Lung (tissue), 11 donors: ENCODE measurements at regions not wholly inside any gene's neighbourhood (a gene's known extent, or its start where the extent isn't known, plus 50 kb on each side); places are given as distances from the start of the nearest gene placed in this dataset.
A peak's percentile ranks its signal among the peaks of the same experiment; 100 is the strongest.

Experiments used
- ATAC-seq: fragments of 200-7000 bp; cut with Tn5 transposase; one replicate; pipeline ENCODE4 v1.9.1; 2020; ENCODE audit warnings: moderate number of reproducible peaks; ENCODE audit not compliant: insufficient read depth, low FRiP score
- DNase-seq, 3 donors: peaks; one replicate each; pipeline ENCODE4 v3.0.0-alpha.2; 2013 to 2017
- H3K27ac ChIP-seq, 2 donors: one replicate each; pipeline ENCODE4 v1.5.1; 2013; ENCODE audit warnings: mild to moderate bottlenecking in 2 of 2, moderate library complexity in 2 of 2, control low read depth in 1 of 2, inconsistent platforms in 1 of 2, low read depth in 1 of 2, low read length in 1 of 2
- H3K27me3 ChIP-seq, 3 donors: one replicate each; pipeline ENCODE4 v1.5.1; 2013; ENCODE audit warnings: low read length in 2 of 3; ENCODE audit not compliant: control insufficient read depth in 3 of 3, insufficient read depth in 3 of 3
- H3K36me3 ChIP-seq, 4 donors: one replicate each; pipeline ENCODE4 v1.5.1; 2013; ENCODE audit warnings: low read length in 4 of 4, mild to moderate bottlenecking in 1 of 4, moderate library complexity in 1 of 4; ENCODE audit not compliant: control insufficient read depth in 4 of 4, insufficient read depth in 4 of 4
- H3K4me1 ChIP-seq, 5 donors: one replicate each; pipeline ENCODE4 v1.5.1; 2013; ENCODE audit warnings: low read length in 5 of 5, mild to moderate bottlenecking in 2 of 5, moderate library complexity in 1 of 5; ENCODE audit not compliant: control insufficient read depth in 5 of 5, insufficient read depth in 5 of 5
- H3K4me3 ChIP-seq: one replicate; pipeline ENCODE4 v1.5.1; 2013; ENCODE audit warnings: mild to moderate bottlenecking, control low read depth, moderate library complexity
- H3K9ac ChIP-seq, 2 donors: one replicate each; pipeline ENCODE4 v1.5.1; 2013; ENCODE audit warnings: low read length in 2 of 2, control low read depth in 1 of 2; ENCODE audit not compliant: insufficient read depth in 1 of 2
- H3K9me3 ChIP-seq, 4 donors: one replicate each; pipeline ENCODE4 v1.5.1; 2013; ENCODE audit warnings: low read length in 3 of 4, mild to moderate bottlenecking in 1 of 4, moderate library complexity in 1 of 4; ENCODE audit not compliant: control insufficient read depth in 4 of 4, insufficient read depth in 3 of 4
- CTCF ChIP-seq: IDR thresholded peaks from 2 replicates; pipeline ENCODE4 v1.5.1; 2012; ENCODE audit warnings: mild to moderate bottlenecking; ENCODE audit errors: control extremely low read depth, extremely low read depth
- WGBS, 2 donors: extraction: QIAGEN DNeasy Blood & Tissue Kit; methylation state at CpG; one replicate each; pipeline ENCODE4 v1.1.7; 2013; 5-methylcytosine and 5-hydroxymethylcytosine counted together
- donor health status: control.
- donor health status: control.
- donor health status: Bipolar disorder and iron deficiency.
- donor health status: healthy.
- donor health status: DM: yes; HTN: yes; CAD: no.

GRCh38 chr7:156475179-156475578 is 165.4 kb upstream of the RNF32 start:
- DNase-seq, result no peak
- Histone ChIP-seq H3K4me3 (no peak overlapping the region), H3K4me1 (peaks cover 0 to 6% (median 0%) of the 10 kb centered on the region in 5 donors), H3K27me3 (no peaks in the 10 kb centered on the region), H3K27ac (no peak overlapping the region), H3K9ac (no peak overlapping the region), H3K36me3 (no peaks in the 10 kb centered on the region), H3K9me3 (peaks cover 0 to 2% (median 0%) of the 10 kb centered on the region in 4 donors)
- no peak for TF ChIP-seq CTCF
- ATAC-seq, result no peak
- WGBS, 2 donors, result 80 to 86% methylated on average over 6 of the region's 6 CpGs

DNA sequence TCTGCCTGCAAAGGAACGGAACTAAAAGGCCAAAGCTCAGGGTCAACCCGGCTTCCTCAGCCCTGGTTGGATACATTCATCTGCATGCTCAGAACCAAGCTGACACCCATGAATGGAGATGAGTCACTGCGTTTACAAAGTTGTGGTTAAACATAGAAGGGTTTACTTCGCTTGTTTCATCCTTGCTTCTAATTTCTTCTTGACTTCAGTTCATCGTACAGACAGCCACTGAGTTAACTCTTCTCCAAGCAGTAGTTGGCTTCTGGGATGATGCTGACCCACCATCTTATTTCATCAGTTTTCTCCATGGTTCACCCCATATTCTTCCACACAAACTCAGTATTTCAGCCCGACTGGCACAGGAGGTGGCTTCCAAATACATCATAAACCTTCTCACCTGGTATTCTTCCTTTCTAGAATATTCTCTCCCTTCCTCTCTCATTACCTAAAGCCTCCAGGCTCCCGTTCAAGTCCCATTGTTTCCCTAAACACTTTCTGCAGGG is 166.3 kb upstream of the RNF32 start:
- H3K27me3 ChIP-seq, result no peaks in the 10 kb centered on the region
- H3K4me1 ChIP-seq, result peaks cover 0 to 6% (median 0%) of the 10 kb centered on the region in 5 donors
- no peak overlapping the region for H3K9ac ChIP-seq
- ATAC-seq, result no peak
- no peak overlapping the region for H3K4me3 ChIP-seq
- 76 to 78% methylated on average over 7 of the region's 7 CpGs for WGBS, 2 donors
- no peaks in the 10 kb centered on the region for H3K36me3 ChIP-seq
- TF ChIP-seq CTCF, result no peak
- DNase-seq, result no peak
- H3K27ac ChIP-seq, result no peak overlapping the region
- H3K9me3 ChIP-seq, result peaks cover 0 to 2% (median 0%) of the 10 kb centered on the region in 4 donors

- H3K27me3 ChIP-seq, result no peaks in the 10 kb centered on the region
- peaks cover 0 to 6% (median 0%) of the 10 kb centered on the region in 5 donors for H3K4me1 ChIP-seq
- peaks cover 0 to 2% (median 0%) of the 10 kb centered on the region in 4 donors for H3K9me3 ChIP-seq
- WGBS, 2 donors, result 17 to 19% methylated on average over 9 of the region's 9 CpGs
- ATAC-seq (no peak), DNase-seq (peak in 2 of 3 donors; percentile 40 to 51)
- peak; percentile 21 for TF ChIP-seq CTCF
- H3K36me3 ChIP-seq, result no peaks in the 10 kb centered on the region
- H3K27ac ChIP-seq, result no peak overlapping the region
- no peak overlapping the region for H3K9ac ChIP-seq
- H3K4me3 ChIP-seq, result no peak overlapping the region
These were observed 166.9 kb upstream of the RNF32 start for GRCh38 chr7:156473476-156474240.
